ENCODE measurements at regions not wholly inside any gene's neighbourhood (a gene's known extent, or its start where the extent isn't known, plus 50 kb on each side); places are given as distances from the start of the nearest gene placed in this dataset.

DNA sequence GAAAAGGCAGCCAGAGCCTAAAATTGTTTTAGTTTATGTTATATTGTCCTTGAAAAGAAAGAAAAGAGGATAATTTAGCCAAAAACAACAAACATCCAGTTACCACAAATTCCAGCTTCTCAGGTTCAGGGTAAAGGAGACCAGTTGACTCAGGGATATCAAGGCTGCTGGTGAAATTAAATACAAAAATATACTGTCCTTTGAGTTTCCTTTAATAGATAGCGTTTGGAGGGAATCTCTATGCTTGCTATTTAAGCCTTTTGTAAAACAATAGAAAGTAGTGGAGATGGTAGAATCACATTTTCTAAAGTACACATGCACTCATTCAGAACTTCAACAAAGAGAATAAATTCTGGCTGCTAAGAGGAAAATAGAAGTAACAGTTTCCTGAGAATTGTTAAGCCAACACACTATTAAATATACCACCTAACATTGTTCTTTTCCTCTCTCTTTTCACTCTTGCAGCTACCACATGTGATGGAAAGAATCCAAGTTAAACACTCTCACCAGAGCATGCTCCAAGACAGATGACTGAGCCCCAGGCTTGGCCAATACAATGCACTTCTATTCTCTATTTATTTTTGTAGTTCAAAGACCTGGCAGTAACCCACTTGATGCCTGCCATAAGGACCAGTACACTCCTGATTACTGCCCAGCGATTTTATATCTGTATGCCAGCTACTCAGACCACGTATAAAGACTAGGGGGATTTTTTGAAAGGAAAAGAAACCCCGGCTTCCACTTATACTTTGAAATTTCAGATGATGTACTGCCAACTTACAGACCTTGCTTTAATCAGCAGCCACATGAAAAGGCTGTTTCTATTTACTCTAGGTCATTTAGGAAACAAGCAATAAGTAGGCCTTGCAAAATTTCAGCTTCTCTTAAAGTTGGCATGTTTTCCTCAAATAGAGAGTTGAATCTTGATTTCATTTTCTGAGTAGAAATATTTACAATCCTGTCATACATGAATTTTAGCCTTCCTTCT, 756.9 kb downstream of the FAT4 start:
- DNase-seq (ENCODE audit: low read depth): peak; percentile 42
- in situ Hi-C loops (cut with HindIII; ENCODE audit: low pct_unique_long_range_greater_than_20kb, low sequenced_read_pairs): no loop called here

DNA sequence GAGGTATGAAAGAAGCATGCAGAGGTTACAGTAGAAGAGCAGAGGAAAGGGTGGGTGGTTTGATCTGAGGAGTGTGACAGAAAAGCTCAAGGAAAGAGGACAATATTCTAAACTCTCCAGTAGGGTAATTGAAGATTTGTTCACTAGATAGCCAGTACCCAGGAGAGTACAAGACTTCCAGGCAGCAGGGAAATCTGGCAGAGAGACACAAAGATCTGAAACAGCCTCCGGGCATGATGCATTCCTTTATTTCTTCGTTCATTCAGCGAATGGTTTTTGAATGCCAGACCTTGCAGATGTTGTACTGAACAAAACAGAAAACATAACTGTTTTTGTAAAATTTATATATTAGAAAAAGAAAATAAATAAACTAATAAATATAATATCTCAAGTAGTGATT, 766.6 kb downstream of the FAT4 start:
- no peak for DNase-seq (ENCODE audit: low read depth)

DNA sequence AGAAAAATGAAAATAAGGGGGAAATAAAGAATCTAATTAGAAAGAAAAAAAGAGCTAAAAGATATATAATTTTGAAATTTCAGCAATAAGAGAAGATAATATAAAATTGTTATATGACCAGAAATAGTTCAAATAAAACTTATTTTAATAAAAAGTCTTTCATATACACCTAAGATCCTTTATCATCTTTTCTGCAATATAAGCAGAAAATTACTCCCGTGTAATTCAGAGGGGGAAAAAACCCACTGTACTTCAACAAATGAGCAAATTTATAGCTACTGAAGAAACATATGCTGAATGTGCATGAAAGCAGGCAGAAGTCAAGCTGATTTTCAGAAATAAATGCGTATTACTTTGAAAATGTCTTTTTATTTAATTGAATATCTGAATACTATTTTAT, 771.3 kb downstream of the FAT4 start:
- no peak for DNase-seq (ENCODE audit: low read depth)
- in situ Hi-C loops (cut with HindIII; ENCODE audit: low pct_unique_long_range_greater_than_20kb, low sequenced_read_pairs): no loop called here

More for the DNA sequence above, 766.6 kb downstream of the FAT4 start:
- in situ Hi-C loops (cut with HindIII; ENCODE audit: low pct_unique_long_range_greater_than_20kb, low sequenced_read_pairs): no loop called here

GRCh38 chr4:126087101-126087500, 772.3 kb downstream of the FAT4 start:
- in situ Hi-C loops (cut with HindIII; ENCODE audit: low pct_unique_long_range_greater_than_20kb, low sequenced_read_pairs): no loop called here
- no peak for DNase-seq (ENCODE audit: low read depth)

DNA sequence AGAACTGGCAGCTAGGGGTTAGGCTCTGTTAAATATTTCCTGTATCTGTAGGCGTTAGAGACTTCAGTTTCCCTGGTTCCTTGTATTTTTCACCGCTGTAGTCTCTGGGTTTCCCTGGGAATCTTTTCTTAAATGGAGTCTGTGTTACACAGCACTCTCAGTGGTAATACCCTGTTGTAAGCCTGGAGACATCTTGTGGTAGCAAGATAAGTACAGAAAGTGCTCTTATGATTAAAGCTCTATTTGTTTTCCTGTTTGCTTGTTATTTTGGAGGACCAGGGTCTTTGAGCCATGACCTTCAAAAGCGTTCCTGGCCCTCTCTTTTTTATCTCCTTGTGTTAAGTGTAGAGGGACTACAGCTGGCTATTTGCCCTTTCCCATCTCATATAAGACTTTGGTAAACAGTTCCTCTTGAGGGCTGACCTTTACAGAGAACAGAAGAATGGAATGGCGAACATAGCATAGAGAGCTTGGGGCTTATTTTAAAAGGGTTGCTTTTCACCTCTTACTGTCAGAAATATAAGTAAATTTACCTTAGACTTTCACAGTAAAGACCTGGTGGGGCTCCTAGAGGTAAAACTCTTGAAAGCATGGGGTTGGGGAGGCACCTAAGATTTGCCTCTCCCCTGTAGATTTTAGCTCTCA, 782.5 kb downstream of the FAT4 start:
- in situ Hi-C loops (cut with HindIII; ENCODE audit: low pct_unique_long_range_greater_than_20kb, low sequenced_read_pairs): no loop called here
- DNase-seq (ENCODE audit: low read depth): no peak

DNA sequence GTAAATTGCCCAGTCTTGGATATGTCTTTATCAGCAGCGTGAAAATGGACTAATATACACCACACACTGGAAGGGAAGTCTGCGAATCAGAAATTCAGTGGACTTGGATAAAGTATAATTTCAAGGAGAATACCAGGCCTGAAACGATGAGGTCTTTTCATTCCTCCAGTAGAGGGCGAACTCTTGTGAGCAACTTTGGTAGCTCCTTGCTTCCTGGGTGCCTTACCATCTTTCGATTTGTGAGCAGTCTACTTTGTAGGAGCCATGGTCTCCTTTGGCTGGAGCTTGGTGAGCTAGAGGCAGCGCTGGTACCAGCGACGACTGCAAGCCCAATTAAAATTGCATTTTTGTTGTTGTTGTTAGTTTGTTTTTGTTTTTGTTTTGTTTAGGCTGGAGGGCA, 791.9 kb downstream of the FAT4 start:
- no peak for DNase-seq (ENCODE audit: low read depth)

GRCh38 chr4:126109836-126110235, 795.1 kb downstream of the FAT4 start:
- in situ Hi-C loops (cut with HindIII; ENCODE audit: low pct_unique_long_range_greater_than_20kb, low sequenced_read_pairs): no loop called here
- no peak for DNase-seq (ENCODE audit: low read depth)

More for the DNA sequence above, 791.9 kb downstream of the FAT4 start:
- in situ Hi-C loops (cut with HindIII; ENCODE audit: low pct_unique_long_range_greater_than_20kb, low sequenced_read_pairs): no loop called here

DNA sequence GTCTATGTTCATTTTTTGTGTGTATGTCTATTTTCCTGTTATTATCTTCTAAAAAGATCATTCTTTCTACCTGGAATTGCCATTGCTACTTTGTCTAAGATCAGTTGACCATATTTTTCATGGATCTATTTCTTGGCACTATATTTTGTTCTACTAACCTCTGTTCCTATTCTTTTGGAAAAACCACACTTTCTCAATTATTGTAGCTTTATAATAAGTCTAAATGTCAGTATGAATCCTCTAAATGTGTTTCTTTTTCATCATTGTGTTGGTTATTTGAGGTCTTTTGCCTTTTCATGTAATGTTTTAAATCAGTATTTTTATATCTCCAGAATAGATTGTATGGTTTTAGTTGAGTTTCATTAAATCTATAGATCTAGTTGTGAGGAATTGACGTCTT, 798.3 kb downstream of the FAT4 start:
- in situ Hi-C loops (cut with HindIII; ENCODE audit: low pct_unique_long_range_greater_than_20kb, low sequenced_read_pairs): no loop called here
- no peak for DNase-seq (ENCODE audit: low read depth)

- no peak for DNase-seq (ENCODE audit: low read depth)
- in situ Hi-C loops (cut with HindIII; ENCODE audit: low pct_unique_long_range_greater_than_20kb, low sequenced_read_pairs): no loop called here
Observed at GRCh38 chr4:126123611-126124325, 809.0 kb downstream of the FAT4 start.

DNA sequence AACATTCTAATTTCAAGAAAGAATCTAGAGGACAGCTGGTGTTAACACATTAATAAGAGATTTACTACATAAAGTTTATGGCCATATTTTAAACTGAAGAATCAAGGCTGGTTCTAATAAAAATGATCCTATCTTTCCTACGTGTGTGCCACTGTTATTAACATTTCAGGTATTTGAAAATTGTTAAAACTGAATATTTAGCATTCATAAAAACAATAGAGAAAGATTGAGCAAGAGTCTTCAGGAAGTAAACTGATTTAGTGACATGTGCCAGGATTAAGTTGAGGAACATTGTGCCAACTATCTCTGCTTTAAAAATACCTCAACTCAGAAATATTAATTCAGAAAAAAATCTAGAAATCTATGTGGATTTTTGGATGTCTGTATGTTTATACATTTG, 810.1 kb downstream of the FAT4 start:
- DNase-seq (ENCODE audit: low read depth): no peak
- in situ Hi-C loops (cut with HindIII; ENCODE audit: low pct_unique_long_range_greater_than_20kb, low sequenced_read_pairs): no loop called here

DNA sequence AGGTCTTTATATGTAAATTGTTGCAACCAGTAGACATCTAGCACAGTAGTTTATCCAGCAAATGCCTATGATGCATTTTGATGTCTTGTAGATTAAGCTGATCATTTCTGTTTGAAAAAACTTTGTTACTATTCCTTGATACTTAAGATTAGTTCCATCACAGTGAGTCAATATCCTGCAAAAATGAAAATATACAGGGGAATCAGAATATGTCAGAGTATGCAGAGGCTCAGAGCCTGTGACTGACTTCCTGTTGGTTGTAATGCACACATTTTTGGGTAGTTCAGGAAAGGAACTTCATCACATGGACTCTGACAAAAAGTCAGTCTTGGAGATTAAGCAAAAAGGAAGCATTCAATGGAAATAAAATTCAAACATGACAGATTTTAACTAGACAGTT, 815.5 kb downstream of the FAT4 start:
- DNase-seq (ENCODE audit: low read depth): no peak
- in situ Hi-C loops (cut with HindIII; ENCODE audit: low pct_unique_long_range_greater_than_20kb, low sequenced_read_pairs): no loop called here

DNA sequence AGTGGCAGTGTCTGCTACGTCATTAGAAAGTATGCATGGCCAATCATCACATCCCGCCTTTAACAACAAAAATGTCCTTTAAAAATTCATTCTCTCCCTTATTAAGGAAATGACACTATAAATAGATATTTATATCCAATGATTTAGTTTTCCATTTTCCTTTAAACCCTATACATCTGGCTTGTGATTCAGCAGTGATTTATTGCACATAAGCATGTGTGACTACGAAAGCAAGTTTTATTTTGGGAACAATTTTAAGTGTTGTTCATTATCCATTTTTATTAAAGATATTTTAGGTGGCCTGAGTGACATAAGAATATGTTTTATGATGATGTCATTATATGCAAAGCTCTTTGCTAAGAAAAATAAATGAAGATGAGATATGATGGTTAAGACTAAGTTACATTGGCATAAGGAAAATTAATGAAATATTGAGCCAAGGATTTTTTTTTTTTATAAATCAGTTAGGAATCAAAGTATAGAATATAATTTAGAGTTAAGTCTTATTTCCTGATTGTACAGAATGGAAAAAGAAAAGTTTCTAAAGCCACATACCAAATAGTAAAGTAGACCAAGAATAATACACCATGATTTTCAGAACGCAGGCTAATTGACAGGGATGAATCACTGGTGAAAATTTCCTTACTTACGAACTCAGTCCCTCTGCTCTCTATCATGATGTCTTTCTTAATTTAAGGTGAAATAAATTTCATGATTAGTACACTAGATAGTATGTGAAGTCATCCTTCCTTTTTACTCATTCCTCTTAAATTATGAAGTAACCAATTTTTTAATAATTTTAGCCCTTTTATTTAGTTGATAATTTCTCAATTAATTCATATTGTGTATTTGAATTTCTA, 822.4 kb downstream of the FAT4 start:
- in situ Hi-C loops (cut with HindIII; ENCODE audit: low pct_unique_long_range_greater_than_20kb, low sequenced_read_pairs): no loop called here
- DNase-seq (ENCODE audit: low read depth): no peak

- in situ Hi-C loops (cut with HindIII; ENCODE audit: low pct_unique_long_range_greater_than_20kb, low sequenced_read_pairs): no loop called here
- no peak for DNase-seq (ENCODE audit: low read depth)
Observed at GRCh38 chr4:126137782-126138170, 823.0 kb downstream of the FAT4 start.

DNA sequence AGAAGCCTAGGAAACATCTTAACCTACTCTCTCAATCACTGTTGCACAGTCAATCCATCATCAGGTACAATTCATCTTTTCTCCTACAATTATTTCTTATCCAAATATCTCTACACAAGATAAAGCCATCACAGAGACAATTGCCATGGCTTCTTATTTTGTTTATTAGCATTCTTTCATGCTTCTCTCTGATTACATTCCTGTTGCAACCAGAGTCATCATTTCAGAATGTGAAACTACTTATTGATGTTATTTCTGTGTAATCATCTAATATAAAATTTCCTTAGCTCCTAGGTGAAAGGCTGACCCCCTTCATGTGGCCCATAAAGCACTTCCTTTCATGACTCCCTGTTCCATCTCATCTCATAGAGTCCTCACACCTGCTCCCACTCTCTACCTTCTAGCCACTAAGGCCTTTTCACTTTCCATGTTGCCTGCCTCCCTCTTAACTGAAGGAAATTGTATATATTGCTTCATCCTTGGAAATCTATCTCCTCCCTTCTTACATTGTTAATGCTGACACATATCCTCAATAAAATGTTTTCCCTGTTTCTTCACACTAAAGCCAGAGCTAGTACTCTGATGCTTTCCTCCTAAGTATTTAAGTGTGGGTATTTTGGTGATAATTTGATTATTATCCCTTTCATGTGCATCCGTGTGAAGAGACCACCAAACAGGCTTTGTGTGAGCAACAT, 829.9 kb downstream of the FAT4 start:
- DNase-seq (ENCODE audit: low read depth): no peak
- in situ Hi-C loops (cut with HindIII; ENCODE audit: low pct_unique_long_range_greater_than_20kb, low sequenced_read_pairs): no loop called here

- in situ Hi-C loops (cut with HindIII; ENCODE audit: low pct_unique_long_range_greater_than_20kb, low sequenced_read_pairs): no loop called here
Observed at GRCh38 chr4:126168484-126168883, 853.7 kb downstream of the FAT4 start.

GRCh38 chr4:126172126-126172525, 857.4 kb downstream of the FAT4 start:
- in situ Hi-C loops (cut with HindIII; ENCODE audit: low pct_unique_long_range_greater_than_20kb, low sequenced_read_pairs): no loop called here

More at GRCh38 chr4:126168484-126168883, 853.7 kb downstream of the FAT4 start:
- DNase-seq (ENCODE audit: low read depth): no peak

DNA sequence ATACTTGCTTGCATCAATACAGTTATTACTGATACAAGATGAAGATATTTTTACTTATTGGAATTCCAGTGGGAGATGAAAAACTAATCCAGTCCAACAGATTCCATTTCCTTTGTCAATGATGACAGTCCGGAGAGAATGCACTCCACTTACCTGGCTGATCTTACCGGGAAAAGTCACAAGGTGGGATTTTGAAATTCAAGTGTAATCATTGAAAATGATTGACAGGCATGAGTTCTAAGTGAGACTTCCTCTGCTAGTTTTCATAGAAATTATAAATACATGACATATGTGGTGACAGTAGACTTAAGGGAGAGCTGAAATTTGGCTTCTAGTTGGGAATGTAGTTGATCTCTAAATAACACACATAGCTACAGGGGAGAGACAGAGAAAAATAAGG, 859.9 kb downstream of the FAT4 start:
- no peak for DNase-seq (ENCODE audit: low read depth)
- in situ Hi-C loops (cut with HindIII; ENCODE audit: low pct_unique_long_range_greater_than_20kb, low sequenced_read_pairs): no loop called here

More at GRCh38 chr4:126172126-126172525, 857.4 kb downstream of the FAT4 start:
- DNase-seq (ENCODE audit: low read depth): no peak

Measured in Caki2 (cell line).